Peyer's patch (tissue), 4 donors: ENCODE measurements at regions not wholly inside any gene's neighbourhood (a gene's known extent, or its start where the extent isn't known, plus 50 kb on each side); places are given as distances from the start of the nearest gene placed in this dataset.

Experiments
- CTCF ChIP-seq, 6 experiments: fragments of 450-650 bp in 4 of 6; fragments of 200-600 bp in 2 of 6; sonication (generic) in 1 of 6; IDR thresholded peaks; one replicate each; pipeline ENCODE4 v1.5.1; 2017 to 2019; ENCODE audit warnings: antibody characterized with exemption in 6 of 6, mild to moderate bottlenecking in 3 of 6, moderate library complexity in 1 of 6
- POLR2A ChIP-seq, 2 donors: fragments of 450-650 bp; IDR thresholded peaks; one replicate each; pipeline ENCODE4 v1.5.1; 2017; ENCODE audit warnings: antibody characterized with exemption in 2 of 2, mild to moderate bottlenecking in 2 of 2, moderate library complexity in 2 of 2

DNA sequence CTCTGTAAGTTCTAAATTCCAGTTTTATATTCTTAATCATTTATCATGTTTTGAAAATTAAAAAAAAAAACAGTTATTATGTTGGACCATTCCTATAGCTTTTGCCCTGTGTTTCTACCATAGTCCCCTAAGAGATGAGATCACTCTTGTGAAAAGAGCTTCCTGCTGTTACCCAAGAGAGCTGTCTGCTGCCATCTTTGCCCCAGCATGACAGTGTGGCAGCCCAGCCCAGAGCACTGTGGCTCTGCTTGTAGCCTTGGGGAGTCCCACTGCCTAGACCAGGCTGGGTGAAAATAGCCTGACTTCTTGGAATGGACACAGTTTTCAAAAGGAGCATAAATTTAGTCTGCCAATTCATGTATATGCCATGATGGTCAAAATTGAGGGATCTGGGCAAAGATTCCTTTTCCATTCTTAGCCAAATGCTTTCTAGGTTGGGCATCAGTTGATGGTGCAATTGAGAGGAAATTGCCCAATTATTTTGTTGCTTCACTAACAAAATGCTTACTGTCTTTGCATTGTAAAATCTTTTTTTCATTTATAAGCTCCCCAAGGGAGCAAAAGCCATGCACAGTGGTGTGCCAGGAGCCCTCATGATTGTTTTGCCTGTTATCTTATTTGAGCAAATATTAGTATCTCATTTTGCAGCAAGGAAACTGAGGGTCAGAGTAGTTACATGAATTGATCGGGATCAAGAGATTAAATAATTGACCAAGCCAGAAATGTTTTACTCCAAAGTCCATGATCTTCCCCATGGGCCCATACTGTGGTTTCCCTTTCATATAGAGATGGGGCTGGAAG, 72.8 kb downstream of the ETS2 start:
- TF ChIP-seq CTCF (IDR thresholded peaks at IDR 0.05) (no peak), POLR2A (IDR thresholded peaks at IDR 0.05) (no peak)
